K562 (cell line): ENCODE measurements at regions not wholly inside any gene's neighbourhood (a gene's known extent, or its start where the extent isn't known, plus 50 kb on each side); places are given as distances from the start of the nearest gene placed in this dataset.

ENCODE experiments used
- ATAC-seq: fragments of 200-7000 bp; cut with Tn5 transposase; 3 replicates; pipeline ENCODE4 v1.9.1; 2020; ENCODE audit warnings: moderate library complexity
- BruUV-seq: library from RNA; stranded (reverse); fragments of 400-500 nt; replicated peaks from 2 replicates; lab custom pipeline; 2021; lab: Mats Ljungman, UMichigan
- CTCF ChIA-PET: fragments of 300-600 bp; formaldehyde crosslinking; extraction: SDS; loops from one replicate; lab custom pipeline; 2021; ENCODE audit warnings: low intra/inter-chr PET ratio; lab: Yijun Ruan, JAX
- POLR2A ChIA-PET: fragments of 300-600, 350-650 bp; sonication (Branson Sonifier 250); formaldehyde crosslinking; extraction: SDS; loops from one replicate; lab custom pipeline; 2021; ENCODE audit warnings: antibody characterized with exemption, inconsistent platforms; lab: Yijun Ruan, JAX
- DNase-seq, 4 experiments: peaks; one replicate each; pipeline versions ENCODE4 v3.0.0 to v3.0.0-alpha.2; 2011 to 2018; ENCODE audit warnings: low spot score in 3 of 4, mixed read lengths in 3 of 4; ENCODE audit errors: extremely low read depth in 1 of 4
- FAIRE-seq: peaks from 2 replicates; lab custom pipeline; 2011; peaks lifted over from hg19 to GRCh38; lab: Jason Lieb, UNC
- H2AFZ ChIP-seq: 2 replicates; pipeline ENCODE4 v1.6.0; 2011; ENCODE audit warnings: low read depth, low read length, control low read depth, inconsistent platforms
- H3K27ac ChIP-seq: fragments of 200-600 bp; 3 replicates; pipeline ENCODE4 v1.8.0; 2011; ENCODE audit warnings: low read depth, mild to moderate bottlenecking, control low read depth, inconsistent platforms, low read length, moderate library complexity, mixed read lengths; ENCODE audit errors: extremely low read depth
- H3K27me3 ChIP-seq, 2 experiments: fragments of 300-600 bp in 1 of 2; 2 replicates in 1 of 2; 3 replicates in 1 of 2; pipeline versions ENCODE4 v1.6.0 to v1.8.0; 2011; ENCODE audit warnings: inconsistent platforms in 2 of 2, low read length in 2 of 2, mild to moderate bottlenecking in 1 of 2, mixed read lengths in 1 of 2, moderate library complexity in 1 of 2; ENCODE audit not compliant: control insufficient read depth in 2 of 2, insufficient read depth in 2 of 2
- H3K36me3 ChIP-seq: fragments of 300-600 bp; 3 replicates; pipeline ENCODE4 v1.8.0; 2011; ENCODE audit warnings: mild to moderate bottlenecking, low read length, inconsistent platforms; ENCODE audit not compliant: control insufficient read depth, insufficient read depth
- H3K4me1 ChIP-seq, 2 experiments: fragments of 200-600 bp in 1 of 2; replicated peaks in 1 of 2; 2 replicates in 1 of 2; 3 replicates in 1 of 2; pipeline versions ENCODE4 v1.5.1 to v1.8.0; 2011; ENCODE audit warnings: inconsistent platforms in 2 of 2, low read length in 2 of 2, mild to moderate bottlenecking in 1 of 2, mixed read lengths in 1 of 2, moderate library complexity in 1 of 2; ENCODE audit not compliant: control insufficient read depth in 2 of 2, insufficient read depth in 2 of 2
- H3K4me2 ChIP-seq: 2 replicates; pipeline ENCODE4 v1.6.1; 2011; ENCODE audit warnings: low read length, control low read depth, inconsistent platforms, mixed read lengths; ENCODE audit not compliant: insufficient read depth
- H3K4me3 ChIP-seq: fragments of 200-600 bp; sonication (generic), shearing (Covaris generic); 2 replicates; pipeline ENCODE4 v1.5.1; 2016; ENCODE audit warnings: control low read depth, inconsistent platforms
- H3K79me2 ChIP-seq: fragments of 200-600 bp; 3 replicates; pipeline ENCODE4 v1.8.0; 2011; ENCODE audit warnings: low read length, inconsistent platforms; ENCODE audit not compliant: control insufficient read depth, insufficient read depth
- H3K9ac ChIP-seq, 2 experiments: 2 replicates each; pipeline versions ENCODE4 v1.6.0 to v1.6.1; 2011; ENCODE audit warnings: low read depth in 2 of 2, low read length in 2 of 2, control low read depth in 1 of 2, inconsistent platforms in 1 of 2, mild to moderate bottlenecking in 1 of 2, mixed read lengths in 1 of 2; ENCODE audit not compliant: insufficient read depth in 1 of 2
- H3K9me1 ChIP-seq: one replicate; pipeline ENCODE4 v1.6.0; 2011; ENCODE audit warnings: inconsistent platforms, mild to moderate bottlenecking, low read length, moderate library complexity; ENCODE audit not compliant: control insufficient read depth, insufficient read depth
- H3K9me3 ChIP-seq: replicated peaks from 2 replicates; pipeline ENCODE4 v1.5.1; 2011; ENCODE audit warnings: low read depth, low read length, inconsistent platforms; ENCODE audit not compliant: control insufficient read depth, insufficient read depth
- H4K20me1 ChIP-seq: replicated peaks from 2 replicates; pipeline ENCODE4 v1.6.1; 2011; ENCODE audit warnings: low read length, inconsistent platforms, mixed read lengths; ENCODE audit not compliant: control insufficient read depth, insufficient read depth
- CREB3L1 ChIP-seq: fragments of 450-650 bp; IDR thresholded peaks from 2 replicates; pipeline ENCODE4 v1.6.1; 2014; ENCODE audit warnings: low read depth, mild to moderate bottlenecking, moderate library complexity, borderline replicate concordance
- DNMT1 ChIP-seq: fragments of 450-650 bp; IDR thresholded peaks from 2 replicates; pipeline ENCODE4 v1.6.1; 2016; ENCODE audit warnings: antibody characterized with exemption, mild to moderate bottlenecking
- IRF9 ChIP-seq: fragments of 450-650 bp; IDR thresholded peaks from 2 replicates; pipeline ENCODE4 v1.6.1; 2016; ENCODE audit warnings: missing biosample characterization, missing genetic modification characterization
- MEF2D ChIP-seq: conservative IDR thresholded peaks from 2 replicates; pipeline ENCODE4 v1.6.1; 2016; ENCODE audit warnings: low read depth, missing genetic modification characterization, missing compliant biosample characterization
- NRF1 ChIP-seq, 2 experiments: fragments of 450-650 bp; IDR thresholded peaks in 1 of 2; conservative IDR thresholded peaks in 1 of 2; 2 replicates each; pipeline ENCODE4 v1.6.1; 2014; ENCODE audit warnings: mild to moderate bottlenecking in 2 of 2
- RBM17 ChIP-seq: fragments of 200-400 bp; formaldehyde crosslinking; IDR thresholded peaks from 2 replicates; pipeline ENCODE4 v1.6.1; 2017; ENCODE audit warnings: low read depth, mild to moderate bottlenecking, low read length, borderline replicate concordance
- TBL1XR1 ChIP-seq, 2 experiments: IDR thresholded peaks; 2 replicates each; pipeline ENCODE4 v1.6.1; 2012; ENCODE audit warnings: improper control_type of control experiment in 2 of 2, low read length in 2 of 2, mild to moderate bottlenecking in 1 of 2
- ZBTB43 ChIP-seq: sonication (generic); formaldehyde crosslinking; IDR thresholded peaks from 2 replicates; pipeline ENCODE4 v1.8.0; 2023; ENCODE audit warnings: mild to moderate bottlenecking, missing genetic modification reagents
- ZNF318 ChIP-seq, 2 experiments: fragments of 450-650 bp; IDR thresholded peaks; 2 replicates each; pipeline ENCODE4 v1.6.1; 2016; ENCODE audit warnings: mild to moderate bottlenecking in 2 of 2, borderline replicate concordance in 1 of 2, low read depth in 1 of 2, moderate library complexity in 1 of 2
- ZNF695 ChIP-seq: fragments of 450-650 bp; formaldehyde crosslinking; IDR thresholded peaks from 2 replicates; pipeline ENCODE4 v1.4.0; 2020; ENCODE audit warnings: mild to moderate bottlenecking, moderate library complexity
- ZNF764 ChIP-seq: fragments of 250-450 bp; sonication (Bioruptor Pico); IDR thresholded peaks from 2 replicates; pipeline ENCODE4 v1.4.0; 2020; ENCODE audit warnings: low read depth, mild to moderate bottlenecking, moderate library complexity
- WGBS: fragments of 100-300 bp; shearing (Covaris generic); methylation state at CpG from one replicate; pipeline ENCODE4 v1.1.6; 2016; ENCODE audit warnings: low coverage, mixed read lengths; ENCODE audit not compliant: insufficient coverage; ENCODE audit errors: missing lambda C conversion rate; 5-methylcytosine and 5-hydroxymethylcytosine counted together
- in situ Hi-C: fragments of 300-500 bp; cut with MboI; formaldehyde crosslinking; loops from 4 replicates; pipeline ENCODE4 v1.15.0; 2018; ENCODE audit warnings: inconsistent platforms, mixed read lengths
- intact Hi-C: fragments of 100-400 bp; cut with micrococcal nuclease; formaldehyde crosslinking; loops from 2 replicates; pipeline ENCODE4 v1.14.2; 2022

GRCh38 chr1:55695151-55695550, 480.0 kb upstream of the USP24 start:
- FAIRE-seq (no peak), ATAC-seq (no peak), DNase-seq (no peak)
- BruUV-seq: no TSS peak
- H3K9me3 ChIP-seq: no peaks in the 10 kb centered on the region
- in situ Hi-C loops (no loop called here), intact Hi-C loops (no loop called here)
- 0% methylated on average over 4 of the region's 4 CpGs for WGBS
- no peaks in the 10 kb centered on the region for H4K20me1 ChIP-seq
- POLR2A ChIA-PET: no interaction called here
- H3K4me3 ChIP-seq: no peak overlapping the region
- TF ChIP-seq ZNF695 (CRISPR knock-in tag) (no peak), NRF1 (conservative IDR thresholded peaks at IDR 0.05 in 1 of 2, IDR thresholded peaks at IDR 0.05 in 1 of 2) (no peak), DNMT1 (no peak), TBL1XR1 (IDR thresholded peaks at IDR 0.05; ENCODE audit: low read length in 2 of 2) (no peak), CREB3L1 (no peak), IRF9 (tag) (no peak), MEF2D (tag) (no peak), ZNF318 (IDR thresholded peaks at IDR 0.05; ENCODE audit: borderline replicate concordance in 1 of 2, low read depth in 1 of 2) (no peak), ZNF764 (CRISPR knock-in tag) (no peak), ZBTB43 (CRISPR knock-in tag) (no peak), RBM17 (no peak)
- H3K4me2 ChIP-seq: no peak overlapping the region
- H3K27ac ChIP-seq: no peak overlapping the region
- H2AFZ ChIP-seq: no peak overlapping the region
- no peaks in the 10 kb centered on the region for H3K27me3 ChIP-seq
- H3K9ac ChIP-seq: no peak overlapping the region
- no peaks in the 10 kb centered on the region for H3K36me3 ChIP-seq
- CTCF ChIA-PET: no interaction called here
- no peaks in the 10 kb centered on the region for H3K79me2 ChIP-seq
- H3K4me1 ChIP-seq: no peaks in the 10 kb centered on the region
- H3K9me1 ChIP-seq: no peaks in the 10 kb centered on the region
